ENCODE measurements at regions not wholly inside any gene's neighbourhood (a gene's known extent, or its start where the extent isn't known, plus 50 kb on each side); places are given as distances from the start of the nearest gene placed in this dataset.

DNA sequence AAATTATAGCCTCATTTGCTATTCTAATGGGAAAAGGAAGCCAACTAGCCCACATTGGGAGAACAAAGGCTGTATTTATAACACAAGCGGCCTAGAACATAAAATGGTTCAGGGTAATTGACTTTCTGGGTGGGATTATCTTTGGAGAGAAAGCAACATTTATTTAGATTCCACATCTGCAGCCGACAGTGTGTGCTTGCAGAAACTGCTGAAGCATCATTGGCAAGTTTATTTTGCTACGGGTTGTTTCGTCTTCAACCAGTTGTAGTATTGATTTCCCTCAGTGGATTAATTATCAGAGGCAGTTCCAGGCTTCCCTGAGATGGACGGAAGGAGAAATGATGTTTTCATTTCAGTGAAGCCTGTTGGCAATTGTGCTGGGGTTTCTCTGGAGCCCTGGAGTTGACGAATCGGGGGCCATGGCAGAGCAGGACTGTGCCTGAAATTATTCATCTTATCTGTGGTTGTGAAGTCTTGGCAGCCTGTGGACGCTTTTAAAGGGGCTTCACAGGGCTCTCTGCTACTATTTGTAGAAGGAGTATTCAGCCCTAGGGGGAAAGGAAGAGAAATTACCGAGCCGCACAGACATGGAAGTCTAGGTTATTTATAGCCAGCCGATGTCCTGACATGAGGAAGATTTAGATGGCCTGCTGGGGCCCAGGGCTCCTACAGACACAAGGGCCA is 290.6 kb upstream of the IRX4 start:
- peaks cover 8% of the 10 kb centered on the region for H3K27me3 Mint-ChIP-seq (ENCODE audit: insufficient read depth, low read depth, poor library complexity)
- no peaks in the 10 kb centered on the region for H3K9me2 ChIP-seq (ENCODE audit: insufficient read depth)
- H3K4me2 ChIP-seq, result no peak overlapping the region
- TF ChIP-seq, protein P1, sequence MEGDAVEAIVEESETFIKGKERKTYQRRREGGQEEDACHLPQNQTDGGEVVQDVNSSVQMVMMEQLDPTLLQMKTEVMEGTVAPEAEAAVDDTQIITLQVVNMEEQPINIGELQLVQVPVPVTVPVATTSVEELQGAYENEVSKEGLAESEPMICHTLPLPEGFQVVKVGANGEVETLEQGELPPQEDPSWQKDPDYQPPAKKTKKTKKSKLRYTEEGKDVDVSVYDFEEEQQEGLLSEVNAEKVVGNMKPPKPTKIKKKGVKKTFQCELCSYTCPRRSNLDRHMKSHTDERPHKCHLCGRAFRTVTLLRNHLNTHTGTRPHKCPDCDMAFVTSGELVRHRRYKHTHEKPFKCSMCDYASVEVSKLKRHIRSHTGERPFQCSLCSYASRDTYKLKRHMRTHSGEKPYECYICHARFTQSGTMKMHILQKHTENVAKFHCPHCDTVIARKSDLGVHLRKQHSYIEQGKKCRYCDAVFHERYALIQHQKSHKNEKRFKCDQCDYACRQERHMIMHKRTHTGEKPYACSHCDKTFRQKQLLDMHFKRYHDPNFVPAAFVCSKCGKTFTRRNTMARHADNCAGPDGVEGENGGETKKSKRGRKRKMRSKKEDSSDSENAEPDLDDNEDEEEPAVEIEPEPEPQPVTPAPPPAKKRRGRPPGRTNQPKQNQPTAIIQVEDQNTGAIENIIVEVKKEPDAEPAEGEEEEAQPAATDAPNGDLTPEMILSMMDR (conservative IDR thresholded peaks at IDR 0.05; ENCODE audit: low read depth in 2 of 2), result no peak
- TF ChIP-seq EZH2 (IDR thresholded peaks at IDR 0.05; ENCODE audit: low read depth, unreplicated experiment), result no peak
- TF ChIP-seq, protein P2, sequence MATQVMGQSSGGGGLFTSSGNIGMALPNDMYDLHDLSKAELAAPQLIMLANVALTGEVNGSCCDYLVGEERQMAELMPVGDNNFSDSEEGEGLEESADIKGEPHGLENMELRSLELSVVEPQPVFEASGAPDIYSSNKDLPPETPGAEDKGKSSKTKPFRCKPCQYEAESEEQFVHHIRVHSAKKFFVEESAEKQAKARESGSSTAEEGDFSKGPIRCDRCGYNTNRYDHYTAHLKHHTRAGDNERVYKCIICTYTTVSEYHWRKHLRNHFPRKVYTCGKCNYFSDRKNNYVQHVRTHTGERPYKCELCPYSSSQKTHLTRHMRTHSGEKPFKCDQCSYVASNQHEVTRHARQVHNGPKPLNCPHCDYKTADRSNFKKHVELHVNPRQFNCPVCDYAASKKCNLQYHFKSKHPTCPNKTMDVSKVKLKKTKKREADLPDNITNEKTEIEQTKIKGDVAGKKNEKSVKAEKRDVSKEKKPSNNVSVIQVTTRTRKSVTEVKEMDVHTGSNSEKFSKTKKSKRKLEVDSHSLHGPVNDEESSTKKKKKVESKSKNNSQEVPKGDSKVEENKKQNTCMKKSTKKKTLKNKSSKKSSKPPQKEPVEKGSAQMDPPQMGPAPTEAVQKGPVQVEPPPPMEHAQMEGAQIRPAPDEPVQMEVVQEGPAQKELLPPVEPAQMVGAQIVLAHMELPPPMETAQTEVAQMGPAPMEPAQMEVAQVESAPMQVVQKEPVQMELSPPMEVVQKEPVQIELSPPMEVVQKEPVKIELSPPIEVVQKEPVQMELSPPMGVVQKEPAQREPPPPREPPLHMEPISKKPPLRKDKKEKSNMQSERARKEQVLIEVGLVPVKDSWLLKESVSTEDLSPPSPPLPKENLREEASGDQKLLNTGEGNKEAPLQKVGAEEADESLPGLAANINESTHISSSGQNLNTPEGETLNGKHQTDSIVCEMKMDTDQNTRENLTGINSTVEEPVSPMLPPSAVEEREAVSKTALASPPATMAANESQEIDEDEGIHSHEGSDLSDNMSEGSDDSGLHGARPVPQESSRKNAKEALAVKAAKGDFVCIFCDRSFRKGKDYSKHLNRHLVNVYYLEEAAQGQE (IDR thresholded peaks at IDR 0.05; ENCODE audit: unreplicated experiment), result no peak
- TF ChIP-seq ZNF114 (CRISPR knock-in tag; IDR thresholded peaks at IDR 0.05), result no peak
- TF ChIP-seq JUNB (IDR thresholded peaks at IDR 0.05; ENCODE audit: unreplicated experiment), result no peak
- no peak for TF ChIP-seq CREB1 (CRISPR knock-in tag; IDR thresholded peaks at IDR 0.05; ENCODE audit: low read depth)
- TF ChIP-seq ZNF331 (CRISPR knock-in tag; IDR thresholded peaks at IDR 0.05; ENCODE audit: low read depth), result no peak
- no peak for TF ChIP-seq POLR2AphosphoS5 (IDR thresholded peaks at IDR 0.05; ENCODE audit: low read depth)
- TF ChIP-seq, protein P3, sequence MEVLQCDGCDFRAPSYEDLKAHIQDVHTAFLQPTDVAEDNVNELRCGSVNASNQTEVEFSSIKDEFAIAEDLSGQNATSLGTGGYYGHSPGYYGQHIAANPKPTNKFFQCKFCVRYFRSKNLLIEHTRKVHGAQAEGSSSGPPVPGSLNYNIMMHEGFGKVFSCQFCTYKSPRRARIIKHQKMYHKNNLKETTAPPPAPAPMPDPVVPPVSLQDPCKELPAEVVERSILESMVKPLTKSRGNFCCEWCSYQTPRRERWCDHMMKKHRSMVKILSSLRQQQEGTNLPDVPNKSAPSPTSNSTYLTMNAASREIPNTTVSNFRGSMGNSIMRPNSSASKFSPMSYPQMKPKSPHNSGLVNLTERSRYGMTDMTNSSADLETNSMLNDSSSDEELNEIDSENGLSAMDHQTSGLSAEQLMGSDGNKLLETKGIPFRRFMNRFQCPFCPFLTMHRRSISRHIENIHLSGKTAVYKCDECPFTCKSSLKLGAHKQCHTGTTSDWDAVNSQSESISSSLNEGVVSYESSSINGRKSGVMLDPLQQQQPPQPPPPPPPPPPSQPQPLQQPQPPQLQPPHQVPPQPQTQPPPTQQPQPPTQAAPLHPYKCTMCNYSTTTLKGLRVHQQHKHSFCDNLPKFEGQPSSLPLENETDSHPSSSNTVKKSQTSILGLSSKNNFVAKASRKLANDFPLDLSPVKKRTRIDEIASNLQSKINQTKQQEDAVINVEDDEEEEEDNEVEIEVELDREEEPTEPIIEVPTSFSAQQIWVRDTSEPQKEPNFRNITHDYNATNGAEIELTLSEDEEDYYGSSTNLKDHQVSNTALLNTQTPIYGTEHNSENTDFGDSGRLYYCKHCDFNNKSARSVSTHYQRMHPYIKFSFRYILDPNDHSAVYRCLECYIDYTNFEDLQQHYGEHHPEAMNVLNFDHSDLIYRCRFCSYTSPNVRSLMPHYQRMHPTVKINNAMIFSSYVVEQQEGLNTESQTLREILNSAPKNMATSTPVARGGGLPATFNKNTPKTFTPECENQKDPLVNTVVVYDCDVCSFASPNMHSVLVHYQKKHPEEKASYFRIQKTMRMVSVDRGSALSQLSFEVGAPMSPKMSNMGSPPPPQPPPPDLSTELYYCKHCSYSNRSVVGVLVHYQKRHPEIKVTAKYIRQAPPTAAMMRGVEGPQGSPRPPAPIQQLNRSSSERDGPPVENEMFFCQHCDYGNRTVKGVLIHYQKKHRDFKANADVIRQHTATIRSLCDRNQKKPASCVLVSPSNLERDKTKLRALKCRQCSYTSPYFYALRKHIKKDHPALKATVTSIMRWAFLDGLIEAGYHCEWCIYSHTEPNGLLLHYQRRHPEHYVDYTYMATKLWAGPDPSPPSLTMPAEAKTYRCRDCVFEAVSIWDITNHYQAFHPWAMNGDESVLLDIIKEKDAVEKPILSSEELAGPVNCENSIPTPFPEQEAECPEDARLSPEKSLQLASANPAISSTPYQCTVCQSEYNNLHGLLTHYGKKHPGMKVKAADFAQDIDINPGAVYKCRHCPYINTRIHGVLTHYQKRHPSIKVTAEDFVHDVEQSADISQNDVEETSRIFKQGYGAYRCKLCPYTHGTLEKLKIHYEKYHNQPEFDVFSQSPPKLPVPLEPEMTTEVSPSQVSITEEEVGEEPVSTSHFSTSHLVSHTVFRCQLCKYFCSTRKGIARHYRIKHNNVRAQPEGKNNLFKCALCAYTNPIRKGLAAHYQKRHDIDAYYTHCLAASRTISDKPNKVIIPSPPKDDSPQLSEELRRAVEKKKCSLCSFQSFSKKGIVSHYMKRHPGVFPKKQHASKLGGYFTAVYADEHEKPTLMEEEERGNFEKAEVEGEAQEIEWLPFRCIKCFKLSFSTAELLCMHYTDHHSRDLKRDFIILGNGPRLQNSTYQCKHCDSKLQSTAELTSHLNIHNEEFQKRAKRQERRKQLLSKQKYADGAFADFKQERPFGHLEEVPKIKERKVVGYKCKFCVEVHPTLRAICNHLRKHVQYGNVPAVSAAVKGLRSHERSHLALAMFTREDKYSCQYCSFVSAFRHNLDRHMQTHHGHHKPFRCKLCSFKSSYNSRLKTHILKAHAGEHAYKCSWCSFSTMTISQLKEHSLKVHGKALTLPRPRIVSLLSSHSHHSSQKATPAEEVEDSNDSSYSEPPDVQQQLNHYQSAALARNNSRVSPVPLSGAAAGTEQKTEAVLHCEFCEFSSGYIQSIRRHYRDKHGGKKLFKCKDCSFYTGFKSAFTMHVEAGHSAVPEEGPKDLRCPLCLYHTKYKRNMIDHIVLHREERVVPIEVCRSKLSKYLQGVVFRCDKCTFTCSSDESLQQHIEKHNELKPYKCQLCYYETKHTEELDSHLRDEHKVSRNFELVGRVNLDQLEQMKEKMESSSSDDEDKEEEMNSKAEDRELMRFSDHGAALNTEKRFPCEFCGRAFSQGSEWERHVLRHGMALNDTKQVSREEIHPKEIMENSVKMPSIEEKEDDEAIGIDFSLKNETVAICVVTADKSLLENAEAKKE (CRISPR knock-in tag; IDR thresholded peaks at IDR 0.05), result no peak
- TF ChIP-seq NANOG (IDR thresholded peaks at IDR 0.05; ENCODE audit: borderline replicate concordance), result no peak
- TF ChIP-seq EZH2phosphoT487 (IDR thresholded peaks at IDR 0.05; ENCODE audit: unreplicated experiment), result no peak
- TF ChIP-seq, protein P4, sequence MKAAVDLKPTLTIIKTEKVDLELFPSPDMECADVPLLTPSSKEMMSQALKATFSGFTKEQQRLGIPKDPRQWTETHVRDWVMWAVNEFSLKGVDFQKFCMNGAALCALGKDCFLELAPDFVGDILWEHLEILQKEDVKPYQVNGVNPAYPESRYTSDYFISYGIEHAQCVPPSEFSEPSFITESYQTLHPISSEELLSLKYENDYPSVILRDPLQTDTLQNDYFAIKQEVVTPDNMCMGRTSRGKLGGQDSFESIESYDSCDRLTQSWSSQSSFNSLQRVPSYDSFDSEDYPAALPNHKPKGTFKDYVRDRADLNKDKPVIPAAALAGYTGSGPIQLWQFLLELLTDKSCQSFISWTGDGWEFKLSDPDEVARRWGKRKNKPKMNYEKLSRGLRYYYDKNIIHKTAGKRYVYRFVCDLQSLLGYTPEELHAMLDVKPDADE (IDR thresholded peaks at IDR 0.05), result no peak
- no peak for TF ChIP-seq STAT1 (IDR thresholded peaks at IDR 0.05; ENCODE audit: unreplicated experiment)
- H3K36me3 ChIP-seq (ENCODE audit: insufficient read depth), result no peaks in the 10 kb centered on the region
- H3K4me3 Mint-ChIP-seq, result no peak overlapping the region
- peak overlapping the region; percentile 34; the same call in 1 of the 2 replicates for H2AFZ ChIP-seq
- H3K79me2 ChIP-seq (replicated peaks; ENCODE audit: insufficient read depth), result no peaks in the 10 kb centered on the region
- H4K20me1 ChIP-seq (replicated peaks; ENCODE audit: insufficient read depth), result no peaks in the 10 kb centered on the region
- H3K4me1 ChIP-seq (ENCODE audit: insufficient read depth), result no peaks in the 10 kb centered on the region
- ATAC-seq (no peak), DNase-seq (ENCODE audit: low spot score) (no peak)
- H3K27me3 ChIP-seq (ENCODE audit: insufficient read depth), result no peaks in the 10 kb centered on the region
- no peaks in the 10 kb centered on the region for H3F3A ChIP-seq (replicated peaks; ENCODE audit: low read depth)
- H3K9me3 Mint-ChIP-seq, result no peaks in the 10 kb centered on the region
- H3K27ac Mint-ChIP-seq, result no peak overlapping the region
- H3K4me1 Mint-ChIP-seq, result peaks cover 9% of the 10 kb centered on the region; the same call in 2 of the 3 replicates
- H3K27ac ChIP-seq (ENCODE audit: low read depth), result no peak overlapping the region
- H3K4me3 ChIP-seq, result no peak overlapping the region
- H3K36me3 Mint-ChIP-seq (ENCODE audit: low read depth), result no peaks in the 10 kb centered on the region

Data from GM23338 (cell line).